ENCODE measurements at regions not wholly inside any gene's neighbourhood (a gene's known extent, or its start where the extent isn't known, plus 50 kb on each side); places are given as distances from the start of the nearest gene placed in this dataset.

- H3K36me3 ChIP-seq (replicated peaks): no peaks in the 10 kb centered on the region
- no peak overlapping the region for H3K4me3 ChIP-seq (ENCODE audit: low read depth, low read length)
- no peak for DNase-seq
- TF ChIP-seq CTCF (IDR thresholded peaks at IDR 0.05; ENCODE audit: low read depth, low read length, missing control alignments): no peak
- H3K27me3 ChIP-seq (replicated peaks): no peaks in the 10 kb centered on the region
- no peak overlapping the region for H3K27ac ChIP-seq
- in situ Hi-C loops (cut with HindIII; ENCODE audit: low pct_ligation_motif_present, low sequenced_read_pairs): no loop called here
These were observed 329.5 kb downstream of the CDH2 start for GRCh38 chr18:27847412-27847811.

- DNase-seq: peak; percentile 35
- H3K36me3 ChIP-seq (replicated peaks): no peaks in the 10 kb centered on the region
- no peaks in the 10 kb centered on the region for H3K27me3 ChIP-seq (replicated peaks)
- H3K27ac ChIP-seq: no peak overlapping the region
- in situ Hi-C loops (cut with HindIII; ENCODE audit: low pct_ligation_motif_present, low sequenced_read_pairs): no loop called here
- no peak for TF ChIP-seq CTCF (IDR thresholded peaks at IDR 0.05; ENCODE audit: low read depth, low read length, missing control alignments)
- H3K4me3 ChIP-seq (ENCODE audit: low read depth, low read length): no peak overlapping the region
These were observed 331.0 kb downstream of the CDH2 start for GRCh38 chr18:27845897-27846296.

GRCh38 chr18:27843783-27844777, 332.9 kb downstream of the CDH2 start:
- TF ChIP-seq CTCF (IDR thresholded peaks at IDR 0.05; ENCODE audit: low read depth, low read length, missing control alignments): no peak
- Histone ChIP-seq H3K27ac (peak overlapping the region; percentile 85), H3K4me3 (ENCODE audit: low read depth, low read length) (no peak overlapping the region), H3K36me3 (replicated peaks) (no peaks in the 10 kb centered on the region), H3K27me3 (replicated peaks) (no peaks in the 10 kb centered on the region)
- peak; percentile 84 for DNase-seq
- in situ Hi-C loops (cut with HindIII; ENCODE audit: low pct_ligation_motif_present, low sequenced_read_pairs): no loop called here

GRCh38 chr18:27839141-27839540, 337.8 kb downstream of the CDH2 start:
- in situ Hi-C loops (cut with HindIII; ENCODE audit: low pct_ligation_motif_present, low sequenced_read_pairs): no loop called here
- DNase-seq: peak; percentile 94
- no peak for TF ChIP-seq CTCF (IDR thresholded peaks at IDR 0.05; ENCODE audit: low read depth, low read length, missing control alignments)
- H3K4me3 ChIP-seq (ENCODE audit: low read depth, low read length): no peak overlapping the region
- H3K27me3 ChIP-seq (replicated peaks): no peaks in the 10 kb centered on the region
- H3K27ac ChIP-seq: peak overlapping the region; percentile 57
- no peaks in the 10 kb centered on the region for H3K36me3 ChIP-seq (replicated peaks)

- no peak for TF ChIP-seq CTCF (IDR thresholded peaks at IDR 0.05; ENCODE audit: low read depth, low read length, missing control alignments)
- H3K36me3 ChIP-seq (replicated peaks): no peaks in the 10 kb centered on the region
These were observed 338.7 kb downstream of the CDH2 start for GRCh38 chr18:27838225-27838624.

More at GRCh38 chr18:27838225-27838624, 338.7 kb downstream of the CDH2 start:
- in situ Hi-C loops (cut with HindIII; ENCODE audit: low pct_ligation_motif_present, low sequenced_read_pairs): no loop called here
- no peak for DNase-seq
- no peak overlapping the region for H3K27ac ChIP-seq
- H3K27me3 ChIP-seq (replicated peaks): no peaks in the 10 kb centered on the region
- no peak overlapping the region for H3K4me3 ChIP-seq (ENCODE audit: low read depth, low read length)

All from brain microvascular endothelial cell (primary cell).